ENCODE measurements at regions not wholly inside any gene's neighbourhood (a gene's known extent, or its start where the extent isn't known, plus 50 kb on each side); places are given as distances from the start of the nearest gene placed in this dataset.
"Not testable (repeated sequence)": the region's sequence is repeated elsewhere in the genome, so short reads cannot be mapped to it uniquely, and the experiment has no call there.

DNA sequence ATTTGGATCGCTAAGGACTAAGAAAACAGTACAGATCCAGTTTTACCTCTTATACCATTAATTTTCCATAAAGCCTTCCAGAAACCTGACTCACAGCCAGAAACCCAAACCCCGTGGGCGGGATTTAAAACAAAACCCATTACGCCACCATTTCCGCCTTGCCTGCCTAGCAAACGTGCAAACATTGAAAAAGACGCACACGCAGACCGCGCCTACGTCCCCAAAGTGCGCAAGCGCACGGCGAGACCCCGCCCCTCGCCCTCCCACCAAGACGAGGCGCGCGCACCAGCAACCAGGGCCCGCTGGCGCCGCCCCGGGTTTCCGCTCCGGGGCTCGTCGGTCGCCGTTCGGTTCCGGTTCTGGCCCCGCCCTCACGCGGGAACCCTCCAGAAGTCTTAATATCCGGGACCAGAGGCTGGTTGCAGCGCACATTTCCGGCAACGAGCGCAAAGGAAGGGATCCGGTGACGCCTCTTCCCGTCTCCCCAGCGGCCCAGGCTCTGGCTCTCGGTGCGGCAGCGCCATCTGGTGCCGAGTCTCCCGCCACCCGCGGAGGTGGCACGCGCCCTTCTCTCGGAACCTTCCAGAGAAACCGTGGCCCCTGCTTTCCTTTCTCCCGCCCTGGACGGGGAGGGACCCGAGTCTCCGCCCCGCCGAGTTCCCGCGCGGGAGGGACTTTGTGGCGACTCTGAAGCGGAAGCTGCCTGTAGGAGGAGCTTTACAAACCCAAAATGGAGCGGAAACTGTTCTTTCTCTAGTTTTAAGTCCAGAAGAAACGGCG lies 256.9 kb upstream of the STARD13 start:
- TF ChIP-seq POLR2A (IDR thresholded peaks at IDR 0.05; ENCODE audit: low read length) (peak; percentile 80), GATA1 (IDR thresholded peaks at IDR 0.05; ENCODE audit: low read depth, low read length) (no peak)
- peak; percentile 97 to 99 for DNase-seq

DNA sequence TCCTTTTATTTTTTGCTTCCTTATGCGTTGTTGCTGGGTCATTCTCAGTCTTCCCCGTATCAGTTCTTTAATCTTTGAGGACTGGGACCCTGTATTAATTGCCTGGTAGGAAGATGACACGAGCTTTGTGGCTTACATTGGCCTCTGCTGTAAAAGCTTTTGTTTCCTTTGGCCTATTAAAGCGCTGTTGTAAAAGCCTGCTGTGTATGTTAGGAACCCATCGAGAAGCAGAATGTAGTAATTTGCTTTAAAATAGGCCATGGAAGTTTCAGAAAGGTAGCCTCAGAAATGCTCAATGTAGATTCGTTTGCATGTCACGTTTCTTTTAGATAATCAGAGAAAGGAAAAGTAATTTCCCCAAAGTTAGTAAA lies 257.5 kb upstream of the STARD13 start:
- no peak for DNase-seq
- TF ChIP-seq GATA1 (IDR thresholded peaks at IDR 0.05; ENCODE audit: low read depth, low read length) = no peak
- TF ChIP-seq POLR2A (IDR thresholded peaks at IDR 0.05; ENCODE audit: low read length) = peak; percentile 54

GRCh38 chr13:33543631-33544265 lies 258.2 kb upstream of the STARD13 start:
- TF ChIP-seq POLR2A (IDR thresholded peaks at IDR 0.05; ENCODE audit: low read length) (no peak), GATA1 (IDR thresholded peaks at IDR 0.05; ENCODE audit: low read depth, low read length) (no peak)
- DNase-seq = peak; percentile 22 to 51

- no peak for DNase-seq
- TF ChIP-seq GATA1 (IDR thresholded peaks at IDR 0.05; ENCODE audit: low read depth, low read length) (no peak), POLR2A (IDR thresholded peaks at IDR 0.05; ENCODE audit: low read length) (no peak)
Observed at GRCh38 chr13:33544308-33544707, 258.8 kb upstream of the STARD13 start.

GRCh38 chr13:33545492-33545891 lies 259.9 kb upstream of the STARD13 start:
- no peak for TF ChIP-seq GATA1 (IDR thresholded peaks at IDR 0.05; ENCODE audit: low read depth, low read length)
- no peak for TF ChIP-seq POLR2A (IDR thresholded peaks at IDR 0.05; ENCODE audit: low read length)
- DNase-seq = peak in 1 of 2 experiments; percentile 3

GRCh38 chr13:33547035-33547434 lies 261.5 kb upstream of the STARD13 start:
- TF ChIP-seq GATA1 (IDR thresholded peaks at IDR 0.05; ENCODE audit: low read depth, low read length) = no peak
- no peak for DNase-seq

GRCh38 chr13:33548069-33548468 lies 262.5 kb upstream of the STARD13 start:
- no peak for TF ChIP-seq POLR2A (IDR thresholded peaks at IDR 0.05; ENCODE audit: low read length)
- TF ChIP-seq GATA1 (IDR thresholded peaks at IDR 0.05; ENCODE audit: low read depth, low read length) = no peak
- DNase-seq = no peak

- TF ChIP-seq GATA1 (IDR thresholded peaks at IDR 0.05; ENCODE audit: low read depth, low read length) (no peak), POLR2A (IDR thresholded peaks at IDR 0.05; ENCODE audit: low read length) (no peak)
- DNase-seq = peak in 1 of 2 experiments; percentile 3
Observed at GRCh38 chr13:33550276-33550675, 264.7 kb upstream of the STARD13 start.

- DNase-seq = no peak
- TF ChIP-seq POLR2A (IDR thresholded peaks at IDR 0.05; ENCODE audit: low read length) (no peak), GATA1 (IDR thresholded peaks at IDR 0.05; ENCODE audit: low read depth, low read length) (no peak)
Observed at GRCh38 chr13:33550885-33551284, 265.3 kb upstream of the STARD13 start.

GRCh38 chr13:33554919-33555791 lies 262.8 kb upstream of the RFC3 start:
- TF ChIP-seq GATA1 (IDR thresholded peaks at IDR 0.05; ENCODE audit: low read depth, low read length) (no peak), POLR2A (IDR thresholded peaks at IDR 0.05; ENCODE audit: low read length) (no peak)
- no peak for DNase-seq

DNA sequence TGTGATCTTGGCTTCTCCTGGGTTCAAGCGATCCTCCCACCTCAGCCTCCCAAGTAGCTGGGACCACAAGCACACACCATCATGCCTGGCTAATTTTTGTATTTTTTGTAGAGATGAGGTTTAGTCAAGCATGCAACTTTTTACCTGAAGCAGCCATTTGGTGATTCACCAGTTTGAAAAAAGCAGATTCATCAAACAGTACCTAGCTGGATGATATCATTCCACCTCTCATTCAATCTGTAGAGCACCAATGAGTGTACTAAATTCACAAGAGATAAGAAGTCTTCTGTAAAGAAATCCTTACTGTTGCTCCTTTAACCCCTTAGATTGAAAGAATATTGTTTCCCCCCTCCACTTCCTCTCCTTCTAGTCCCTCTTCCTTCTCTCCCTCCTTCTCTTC lies 261.1 kb upstream of the RFC3 start:
- no peak for DNase-seq

GRCh38 chr13:33560726-33561125 lies 257.2 kb upstream of the RFC3 start:
- TF ChIP-seq POLR2A (IDR thresholded peaks at IDR 0.05; ENCODE audit: low read length) = no peak
- TF ChIP-seq GATA1 (IDR thresholded peaks at IDR 0.05; ENCODE audit: low read depth, low read length) = no peak
- no peak for DNase-seq

More for the DNA sequence above, 261.1 kb upstream of the RFC3 start:
- TF ChIP-seq GATA1 (IDR thresholded peaks at IDR 0.05; ENCODE audit: low read depth, low read length) = no peak
- TF ChIP-seq POLR2A (IDR thresholded peaks at IDR 0.05; ENCODE audit: low read length) = no peak

DNA sequence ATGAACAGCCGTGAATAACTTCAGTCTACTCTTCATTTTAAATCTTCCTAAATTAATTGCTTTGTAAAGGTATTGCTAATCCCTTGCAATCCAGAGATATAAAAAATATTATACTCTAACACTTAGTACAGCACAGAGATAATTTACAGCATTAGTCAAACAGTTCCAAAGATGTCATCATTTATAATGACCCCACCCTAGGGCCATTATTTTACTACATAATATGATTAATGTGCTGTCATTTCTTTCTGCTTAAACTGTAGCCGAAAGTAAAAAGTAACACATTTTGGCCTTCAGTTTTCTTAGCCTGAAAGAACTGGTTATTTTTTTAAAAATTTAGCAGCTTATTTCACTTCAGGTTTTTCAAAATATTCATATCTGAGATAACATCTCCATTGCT lies 256.3 kb upstream of the RFC3 start:
- TF ChIP-seq POLR2A (IDR thresholded peaks at IDR 0.05; ENCODE audit: low read length) (no peak), GATA1 (IDR thresholded peaks at IDR 0.05; ENCODE audit: low read depth, low read length) (no peak)
- DNase-seq = no peak

GRCh38 chr13:33571618-33572017 lies 246.3 kb upstream of the RFC3 start:
- TF ChIP-seq GATA1 (IDR thresholded peaks at IDR 0.05; ENCODE audit: low read depth, low read length) (no peak), POLR2A (IDR thresholded peaks at IDR 0.05; ENCODE audit: low read length) (no peak)
- no peak for DNase-seq

DNA sequence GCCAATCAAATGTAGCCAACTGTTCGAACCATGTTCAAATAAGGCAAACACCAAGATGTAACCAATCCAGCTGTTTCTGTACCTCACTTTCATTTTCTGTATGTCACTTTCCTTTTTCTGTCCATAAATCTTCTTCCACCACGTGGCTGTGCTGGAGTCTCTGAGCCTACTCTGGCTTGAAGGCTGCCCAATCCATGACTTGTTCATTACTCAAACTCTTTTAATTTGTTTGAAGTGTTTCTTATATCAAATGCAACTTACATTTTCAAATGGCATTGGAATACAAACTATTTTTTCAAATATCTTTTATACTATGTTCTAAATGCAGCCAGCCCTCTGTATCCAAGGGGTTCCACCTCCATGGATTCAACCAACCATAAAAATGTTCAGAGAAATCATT lies 245.6 kb upstream of the RFC3 start:
- DNase-seq = not testable (repeated sequence)
